PC-3 (cell line): ENCODE measurements at regions not wholly inside any gene's neighbourhood (a gene's known extent, or its start where the extent isn't known, plus 50 kb on each side); places are given as distances from the start of the nearest gene placed in this dataset.

Experiments used
- CTCF ChIP-seq: fragments of 300-600 bp; sonication (generic); conservative IDR thresholded peaks from 2 replicates; pipeline ENCODE4 v1.5.1; 2017; ENCODE audit warnings: antibody characterized with exemption, low read depth, mild to moderate bottlenecking, low read length
- EZH2 ChIP-seq: fragments of 300-600 bp; sonication (generic); IDR thresholded peaks from one replicate; pipeline ENCODE4 v1.6.1; 2017; ENCODE audit warnings: antibody characterized with exemption, mild to moderate bottlenecking, low read length; ENCODE audit not compliant: unreplicated experiment

GRCh38 chr6:153599901-153600300 lies 439.1 kb upstream of the OPRM1 start:
- no peak for TF ChIP-seq CTCF
- TF ChIP-seq EZH2, result no peak
